HG03060 (cell line): ENCODE measurements at regions not wholly inside any gene's neighbourhood (a gene's known extent, or its start where the extent isn't known, plus 50 kb on each side); places are given as distances from the start of the nearest gene placed in this dataset.

Experiments used
- ATAC-seq: cut with Tn5 transposase; IDR thresholded peaks from one replicate; pipeline ENCODE4 v1.9.1; 2021; ENCODE audit warnings: low read depth, moderate number of reproducible peaks; ENCODE audit not compliant: unreplicated experiment

DNA sequence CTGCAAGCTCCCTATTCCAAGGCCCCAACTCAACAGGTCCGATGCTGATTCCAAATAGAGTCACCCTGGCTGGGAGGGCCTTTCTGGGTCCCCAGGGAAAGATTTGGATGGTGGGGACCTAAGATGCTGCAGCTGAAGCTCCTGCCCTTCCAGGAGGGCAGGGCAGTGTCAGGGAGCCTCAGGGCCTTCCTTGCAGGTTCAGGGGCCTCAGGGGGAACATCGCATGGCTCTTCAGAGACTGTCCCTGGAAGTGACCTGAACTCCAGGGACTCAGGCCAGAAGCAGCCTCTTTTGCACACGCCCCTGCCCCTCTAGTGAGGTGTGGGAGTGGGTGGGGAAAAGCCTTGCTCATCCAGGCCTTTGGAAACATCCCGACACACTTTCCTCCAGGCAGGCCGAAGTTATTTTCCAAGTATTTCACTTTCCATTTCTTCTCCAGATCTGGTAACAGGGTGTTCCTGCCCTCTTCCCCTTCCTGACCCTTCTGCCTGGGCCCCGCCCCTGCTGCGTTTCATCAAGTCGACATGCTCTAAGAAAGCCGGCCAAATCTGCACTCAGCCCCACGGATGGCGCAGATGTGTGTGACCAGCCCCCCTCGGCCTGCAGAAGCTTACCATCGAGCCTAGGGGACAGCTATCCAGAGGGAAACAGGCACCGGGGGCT, 159.5 kb downstream of the FGF18 start:
- ATAC-seq, result no peak

GRCh38 chr5:171579976-171580411, 160.5 kb downstream of the FGF18 start:
- no peak for ATAC-seq

- no peak for ATAC-seq
Measured at GRCh38 chr5:171580502-171581265, 161.2 kb downstream of the FGF18 start.

DNA sequence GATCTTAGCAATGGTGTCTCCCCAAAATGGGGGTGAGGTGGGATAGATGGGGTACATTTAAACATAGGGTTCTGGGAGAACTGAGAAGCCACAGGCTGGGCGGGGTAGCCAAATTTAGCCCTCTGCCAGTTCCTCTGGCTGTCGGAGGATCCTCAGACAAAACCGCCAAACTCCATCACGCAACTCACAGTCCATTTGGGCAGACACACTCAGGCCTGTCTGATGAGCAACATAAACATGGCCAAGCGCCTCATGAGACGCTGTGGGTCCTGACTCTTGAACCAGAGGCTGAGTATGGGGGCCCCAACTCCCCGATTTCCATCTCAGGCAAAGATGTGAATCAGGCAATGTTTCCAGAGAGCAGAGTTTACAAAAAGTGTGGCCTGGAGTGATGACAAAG, 162.3 kb downstream of the FGF18 start:
- ATAC-seq, result no peak

DNA sequence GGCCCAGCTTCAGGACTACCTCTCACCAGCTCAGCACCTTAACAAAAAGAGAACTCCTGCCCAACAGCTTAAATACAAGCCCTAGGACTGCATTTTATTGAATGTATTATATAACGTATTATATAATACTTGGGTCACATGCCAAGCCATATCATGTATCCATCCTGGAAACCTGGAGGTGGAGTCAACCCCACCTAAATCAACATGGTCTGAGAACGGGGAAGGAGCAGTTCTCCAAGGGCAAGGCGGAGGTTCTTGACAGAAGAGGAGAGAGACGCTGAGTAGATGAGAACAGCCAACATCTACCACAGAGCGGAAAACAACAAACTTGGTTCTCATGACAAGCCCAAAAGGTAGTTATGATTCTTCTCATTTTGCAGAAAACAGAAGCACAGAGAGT, 163.4 kb downstream of the FGF18 start:
- ATAC-seq, result no peak

DNA sequence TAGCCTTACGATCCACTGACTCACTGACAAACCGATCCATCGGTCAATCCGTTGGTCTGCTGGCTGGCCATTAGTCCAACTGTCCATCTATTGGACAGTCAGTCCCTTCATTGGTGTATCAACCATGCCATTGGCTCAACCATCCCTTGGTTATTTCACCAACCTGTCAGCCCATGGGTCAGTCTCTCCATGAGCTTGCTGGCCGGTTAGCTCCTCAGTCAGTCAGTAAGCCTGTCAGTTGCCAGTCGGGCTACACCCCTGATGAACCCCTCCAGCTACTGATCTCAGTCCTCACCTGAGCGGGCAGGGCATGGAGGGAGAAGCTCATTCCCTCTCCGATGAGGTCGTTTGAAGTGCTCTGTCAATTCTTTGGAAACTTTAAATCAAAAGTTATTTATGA, 166.5 kb downstream of the FGF18 start:
- ATAC-seq, result no peak

DNA sequence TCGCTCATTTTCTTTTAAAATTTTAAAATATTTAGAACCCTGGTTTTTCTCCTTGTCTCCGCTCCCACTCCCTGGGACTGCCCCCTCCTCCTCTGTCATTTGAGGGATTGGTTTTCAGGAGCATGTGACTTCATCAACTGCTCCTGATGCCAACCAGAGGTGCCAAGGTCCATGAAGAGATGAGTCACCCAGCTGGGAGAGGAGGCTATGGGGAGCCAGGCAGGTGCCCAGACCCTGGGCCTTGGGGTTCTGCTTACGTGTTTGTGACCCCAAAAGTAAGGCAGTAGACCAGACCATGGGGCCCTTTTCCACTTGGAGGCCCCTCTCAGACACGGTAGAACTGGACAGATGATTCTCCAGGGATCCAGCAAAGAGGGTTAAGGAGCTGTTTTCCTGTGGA, 167.0 kb downstream of the FGF18 start:
- no peak for ATAC-seq

GRCh38 chr5:171588046-171588445, 168.6 kb downstream of the FGF18 start:
- no peak for ATAC-seq

DNA sequence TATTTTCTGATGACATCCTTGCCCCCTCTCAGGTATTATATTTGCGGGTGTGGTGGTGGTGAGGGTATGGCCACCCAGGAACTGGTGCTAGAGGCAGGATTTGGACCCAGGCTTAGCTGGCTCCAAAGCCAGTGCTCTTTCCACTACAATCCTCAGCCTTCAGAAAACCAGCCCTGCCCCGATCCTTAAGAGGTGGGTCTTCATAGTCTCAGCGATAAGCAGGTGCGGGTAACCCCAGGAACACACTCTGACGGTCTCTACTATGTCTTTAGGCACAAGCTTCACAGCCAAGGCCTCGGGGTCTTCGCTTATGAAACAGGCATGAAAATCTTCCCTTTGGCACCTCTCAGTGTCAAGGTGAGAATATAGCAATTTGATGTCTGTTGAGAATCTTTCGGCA, 169.3 kb downstream of the FGF18 start:
- no peak for ATAC-seq

DNA sequence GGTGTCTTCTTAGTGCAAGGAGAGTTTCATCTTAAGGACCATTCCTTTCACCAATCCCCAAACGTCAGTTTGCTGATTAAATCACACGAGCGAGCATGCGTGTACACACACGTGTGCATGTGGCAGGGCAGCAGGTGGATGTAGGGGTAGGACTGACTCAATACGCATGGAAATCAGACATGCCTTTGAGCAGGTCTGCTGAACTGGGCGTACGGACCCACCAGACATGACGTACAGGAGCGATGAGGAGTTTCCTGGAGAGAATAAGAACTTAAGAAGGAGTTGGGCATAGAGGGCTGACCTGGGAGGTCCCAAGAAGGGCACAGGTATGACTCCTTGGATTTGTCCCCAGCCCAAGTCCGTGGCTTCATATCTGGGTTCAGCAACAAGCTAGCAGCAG, 170.0 kb downstream of the FGF18 start:
- ATAC-seq, result no peak

GRCh38 chr5:171592076-171592475, 172.6 kb downstream of the FGF18 start:
- ATAC-seq, result no peak

GRCh38 chr5:171592736-171593135, 173.3 kb downstream of the FGF18 start:
- no peak for ATAC-seq

DNA sequence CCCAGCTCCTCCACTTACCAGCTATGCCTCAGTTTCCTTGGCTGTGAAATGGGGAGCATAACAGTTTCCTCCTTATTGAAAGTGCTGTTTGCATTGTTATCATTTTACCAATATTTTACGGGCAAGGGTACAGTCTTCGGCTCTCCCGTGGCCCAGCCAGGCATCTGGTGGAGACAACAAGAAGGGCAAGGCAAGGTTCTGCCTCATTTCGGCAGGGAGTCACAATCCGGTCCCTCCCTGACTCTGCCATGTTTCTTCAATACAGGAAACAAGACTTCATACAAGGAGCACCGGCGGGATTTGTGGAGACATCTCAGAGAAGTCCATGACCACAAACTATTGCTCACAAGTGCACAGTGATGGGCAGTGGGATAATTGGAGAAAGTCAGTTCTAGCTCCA, 174.0 kb downstream of the FGF18 start:
- ATAC-seq, result no peak

- no peak for ATAC-seq
Measured at GRCh38 chr5:171593976-171594375, 174.5 kb downstream of the FGF18 start.

DNA sequence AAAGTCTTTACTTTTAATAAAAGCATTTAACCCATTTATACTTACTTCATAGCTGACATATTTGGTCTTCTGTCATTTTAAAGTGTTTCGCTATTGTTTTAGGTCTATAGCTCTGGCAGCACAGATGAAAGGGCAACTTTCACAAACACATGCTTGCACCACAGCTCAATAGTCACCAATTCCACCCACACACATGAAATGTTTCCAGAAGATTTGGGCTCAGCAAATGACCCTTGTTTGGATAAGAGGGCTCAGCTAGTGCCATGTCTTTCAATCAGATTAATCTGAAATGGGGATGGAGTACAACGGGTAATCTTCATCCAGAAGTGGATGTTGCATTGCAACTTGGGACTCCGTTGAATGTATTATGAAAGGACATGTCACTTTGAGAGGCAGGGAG, 176.0 kb downstream of the FGF18 start:
- ATAC-seq, result no peak

GRCh38 chr5:171595801-171596231, 176.4 kb downstream of the FGF18 start:
- no peak for ATAC-seq

- ATAC-seq, result no peak
Measured at GRCh38 chr5:171596391-171596878, 177.0 kb downstream of the FGF18 start.

DNA sequence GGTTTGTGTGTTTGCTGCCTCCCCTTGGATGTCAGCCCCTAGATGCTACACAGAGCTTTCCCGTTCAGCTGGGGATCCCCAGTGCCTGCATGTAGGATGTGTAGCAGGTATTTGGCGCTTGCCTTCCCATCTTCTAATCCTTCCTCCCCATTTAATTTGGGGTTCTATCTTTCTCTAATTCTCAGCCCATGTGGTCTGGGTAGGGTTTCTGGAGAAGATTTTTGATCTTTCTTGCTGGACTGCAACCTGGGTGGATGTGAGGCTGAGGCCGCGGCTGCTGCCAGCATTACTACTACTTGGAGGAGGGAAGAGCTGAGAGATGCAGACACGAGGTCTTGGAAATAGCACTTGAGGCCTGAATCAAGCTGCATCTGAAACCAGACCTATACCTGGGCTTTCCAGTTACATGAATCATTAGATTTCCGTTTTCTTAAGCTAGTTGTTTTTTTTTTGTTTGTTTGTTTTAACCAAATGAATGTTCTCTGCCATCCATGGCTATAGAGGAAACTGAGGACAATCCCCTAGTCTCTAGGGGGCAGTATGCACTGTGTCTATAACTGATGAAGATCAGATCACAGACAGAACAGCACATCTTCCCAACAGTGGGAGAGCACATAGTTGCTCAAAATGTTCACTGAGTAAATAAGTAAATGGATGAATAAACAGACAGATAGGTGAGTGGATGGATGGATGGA, 178.6 kb downstream of the FGF18 start:
- ATAC-seq, result no peak

GRCh38 chr5:171598641-171599152, 179.2 kb downstream of the FGF18 start:
- no peak for ATAC-seq

DNA sequence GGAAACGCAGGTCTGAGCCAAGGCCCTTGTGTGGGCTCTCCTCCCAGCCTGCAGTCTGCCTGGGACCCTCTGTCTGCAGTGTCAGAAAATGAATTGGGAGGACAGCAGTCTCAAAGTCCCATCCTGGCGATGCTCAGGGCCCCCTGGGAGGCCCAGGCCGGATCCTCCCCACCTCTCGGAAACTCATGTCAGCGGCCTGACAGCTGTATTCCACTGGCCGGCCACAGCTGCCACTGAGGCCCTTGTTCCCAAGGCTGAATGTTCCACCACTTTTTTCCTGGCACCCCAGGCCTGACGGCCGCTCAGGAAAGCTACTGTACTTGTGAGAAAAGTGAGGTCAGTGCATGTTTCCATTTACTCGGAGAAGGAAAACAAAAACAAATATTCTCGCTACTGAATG, 180.0 kb downstream of the FGF18 start:
- no peak for ATAC-seq

DNA sequence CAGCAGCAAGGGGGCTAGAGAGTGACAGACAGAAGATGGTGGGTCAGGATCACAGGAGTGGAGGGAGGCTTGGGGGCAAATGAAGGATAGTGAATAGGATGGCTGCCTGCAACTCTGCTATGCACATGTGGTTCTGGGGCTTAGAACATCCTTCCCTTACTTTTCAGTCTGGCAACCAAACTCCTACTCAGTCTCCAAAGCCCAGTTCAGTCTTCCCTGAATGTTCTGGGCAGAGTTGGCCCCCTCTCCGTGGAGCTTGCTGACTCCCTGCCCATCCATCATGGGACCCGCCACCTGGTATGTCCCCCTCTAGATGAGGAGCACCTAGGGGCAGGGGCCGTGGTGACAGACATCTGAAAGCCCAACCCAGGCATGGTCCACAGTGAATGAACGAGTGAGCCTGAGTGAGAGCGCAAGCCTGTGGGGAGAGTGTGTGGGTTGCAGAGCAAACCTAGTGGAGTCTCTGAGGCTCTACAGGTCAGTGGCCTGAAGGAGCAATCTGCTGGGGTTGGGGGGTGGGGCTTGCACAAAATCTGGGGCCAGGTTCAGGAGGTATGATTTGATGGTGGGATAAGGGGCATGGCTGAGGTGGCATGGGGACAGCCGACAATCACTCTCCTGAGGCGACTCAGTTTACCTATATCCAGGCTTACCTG, 180.6 kb downstream of the FGF18 start:
- no peak for ATAC-seq
